Activated CD4-positive, alpha-beta T cell treated with anti-CD3 and anti-CD28 coated beads, Interleukin-2, Interleukin-4, amounts not matched to agents 100 ng/mL and 50 ng/mL, durations not matched to agents 16 hours and 8 hours (primary cell): ENCODE measurements at regions not wholly inside any gene's neighbourhood (a gene's known extent, or its start where the extent isn't known, plus 50 kb on each side); places are given as distances from the start of the nearest gene placed in this dataset.
"Not testable (repeated sequence)": the region's sequence is repeated elsewhere in the genome, so short reads cannot be mapped to it uniquely, and the experiment has no call there.

ENCODE experiments used
- DNase-seq: peaks from one replicate; pipeline ENCODE4 v3.0.0-alpha.2; 2020; ENCODE audit warnings: low spot score

- DNase-seq = peak; percentile 50
Measured at GRCh38 chr9:100714372-100715099, 136.7 kb downstream of the CAVIN4 start.

- no peak for DNase-seq
Measured at GRCh38 chr9:100715100-100715380, 137.2 kb downstream of the CAVIN4 start.

- no peak for DNase-seq
Measured at GRCh38 chr9:100718717-100719116, 140.8 kb downstream of the CAVIN4 start.

- DNase-seq = no peak
Measured at GRCh38 chr9:100720922-100721321, 143.0 kb downstream of the CAVIN4 start.

GRCh38 chr9:100724886-100725285 is 147.0 kb downstream of the CAVIN4 start:
- DNase-seq = no peak

GRCh38 chr9:100725371-100725770 is 147.5 kb downstream of the CAVIN4 start:
- DNase-seq = no peak

GRCh38 chr9:100729336-100729895 is 151.5 kb downstream of the CAVIN4 start:
- no peak for DNase-seq

- DNase-seq = no peak
Measured at GRCh38 chr9:100730086-100730485, 152.2 kb downstream of the CAVIN4 start.

- no peak for DNase-seq
Measured at GRCh38 chr9:100731038-100731556, 153.2 kb downstream of the CAVIN4 start.

GRCh38 chr9:100731557-100731956 is 153.7 kb downstream of the CAVIN4 start:
- DNase-seq = no peak

GRCh38 chr9:100739208-100739607 is 161.3 kb downstream of the CAVIN4 start:
- no peak for DNase-seq

- no peak for DNase-seq
Measured at GRCh38 chr9:100739666-100740065, 161.8 kb downstream of the CAVIN4 start.

- DNase-seq = not testable (repeated sequence)
Measured at GRCh38 chr9:100748930-100749329, 171.1 kb downstream of the CAVIN4 start.

GRCh38 chr9:100756217-100756616 is 178.3 kb downstream of the CAVIN4 start:
- DNase-seq = no peak

GRCh38 chr9:100759215-100759614 is 181.3 kb downstream of the CAVIN4 start:
- no peak for DNase-seq

- DNase-seq = no peak
Measured at GRCh38 chr9:100761276-100761802, 183.5 kb downstream of the CAVIN4 start.

GRCh38 chr9:100774326-100774725 is 196.4 kb downstream of the CAVIN4 start:
- DNase-seq = no peak

- no peak for DNase-seq
Measured at GRCh38 chr9:100774962-100775361, 197.1 kb downstream of the CAVIN4 start.

GRCh38 chr9:100775912-100776311 is 198.0 kb downstream of the CAVIN4 start:
- no peak for DNase-seq

- DNase-seq = no peak
Measured at GRCh38 chr9:100784755-100785154, 206.9 kb downstream of the CAVIN4 start.

GRCh38 chr9:100785946-100786345 is 208.1 kb downstream of the CAVIN4 start:
- no peak for DNase-seq

GRCh38 chr9:100794738-100795269 is 216.9 kb downstream of the CAVIN4 start:
- DNase-seq = no peak

GRCh38 chr9:100803956-100804355 is 224.6 kb upstream of the PLPPR1 start:
- DNase-seq = no peak
